H1 (cell line): ENCODE measurements at regions not wholly inside any gene's neighbourhood (a gene's known extent, or its start where the extent isn't known, plus 50 kb on each side); places are given as distances from the start of the nearest gene placed in this dataset.

Experiments used
- CTCF ChIP-seq, 3 experiments: IDR thresholded peaks; 1 replicate in 2 of 3; 2 replicates in 1 of 3; pipeline versions ENCODE4 v1.5.1 to v1.6.1; 2011; ENCODE audit warnings: low read length in 3 of 3, mild to moderate bottlenecking in 3 of 3, inconsistent platforms in 2 of 3, low read depth in 1 of 3, moderate library complexity in 1 of 3; ENCODE audit not compliant: insufficient read depth in 1 of 3; ENCODE audit errors: control extremely low read depth in 1 of 3
- SUZ12 ChIP-seq: fragments of 200-600 bp; sonication (generic); IDR thresholded peaks from 2 replicates; pipeline ENCODE4 v1.6.1; 2012; ENCODE audit warnings: mild to moderate bottlenecking, inconsistent platforms, low read length, moderate library complexity, mixed read lengths

GRCh38 chr5:39656600-39656999, 231.8 kb upstream of the DAB2 start (continued):
- TF ChIP-seq CTCF (IDR thresholded peaks at IDR 0.05; ENCODE audit: control extremely low read depth in 1 of 3, insufficient read depth in 1 of 3, low read depth in 1 of 3, low read length in 3 of 3) (no peak), SUZ12 (no peak)
